ENCODE measurements at regions not wholly inside any gene's neighbourhood (a gene's known extent, or its start where the extent isn't known, plus 50 kb on each side); places are given as distances from the start of the nearest gene placed in this dataset.

- no peaks in the 10 kb centered on the region for H3K9me3 ChIP-seq (ENCODE audit: low read length)
- no peak overlapping the region for H3K27ac ChIP-seq (ENCODE audit: low read depth, low read length, poor library complexity, severe bottlenecking)
- H3K79me2 ChIP-seq (ENCODE audit: insufficient read depth, low read length): no peaks in the 10 kb centered on the region
- H3K27me3 ChIP-seq (ENCODE audit: insufficient read depth, low read length): no peaks in the 10 kb centered on the region
- no peak overlapping the region for H3K9ac ChIP-seq (ENCODE audit: low read length)
- TF ChIP-seq EZH2 (IDR thresholded peaks at IDR 0.05; ENCODE audit: borderline replicate concordance, low read length): no peak
- TF ChIP-seq CTCF (IDR thresholded peaks at IDR 0.05; ENCODE audit: low read length): no peak
- H2AFZ ChIP-seq (ENCODE audit: low read length): no peak overlapping the region
- H3K36me3 ChIP-seq (ENCODE audit: insufficient read depth, low read length): no peaks in the 10 kb centered on the region
- no peaks in the 10 kb centered on the region for H3K4me1 ChIP-seq (ENCODE audit: insufficient read depth, low read length, severe bottlenecking)
- H3F3A ChIP-seq (ENCODE audit: insufficient read depth, low read length): no peaks in the 10 kb centered on the region
- H3K9me2 ChIP-seq (ENCODE audit: low read depth, low read length): no peaks in the 10 kb centered on the region
- H3K4me2 ChIP-seq (ENCODE audit: low read length): no peak overlapping the region
- H3K4me3 ChIP-seq (ENCODE audit: low read depth, low read length, poor library complexity, severe bottlenecking): no peak overlapping the region
- no peaks in the 10 kb centered on the region for H4K20me1 ChIP-seq (ENCODE audit: insufficient read depth, low read length)
Measured at GRCh38 chr2:215835231-215835630, 178.1 kb downstream of the MREG start.

DNA sequence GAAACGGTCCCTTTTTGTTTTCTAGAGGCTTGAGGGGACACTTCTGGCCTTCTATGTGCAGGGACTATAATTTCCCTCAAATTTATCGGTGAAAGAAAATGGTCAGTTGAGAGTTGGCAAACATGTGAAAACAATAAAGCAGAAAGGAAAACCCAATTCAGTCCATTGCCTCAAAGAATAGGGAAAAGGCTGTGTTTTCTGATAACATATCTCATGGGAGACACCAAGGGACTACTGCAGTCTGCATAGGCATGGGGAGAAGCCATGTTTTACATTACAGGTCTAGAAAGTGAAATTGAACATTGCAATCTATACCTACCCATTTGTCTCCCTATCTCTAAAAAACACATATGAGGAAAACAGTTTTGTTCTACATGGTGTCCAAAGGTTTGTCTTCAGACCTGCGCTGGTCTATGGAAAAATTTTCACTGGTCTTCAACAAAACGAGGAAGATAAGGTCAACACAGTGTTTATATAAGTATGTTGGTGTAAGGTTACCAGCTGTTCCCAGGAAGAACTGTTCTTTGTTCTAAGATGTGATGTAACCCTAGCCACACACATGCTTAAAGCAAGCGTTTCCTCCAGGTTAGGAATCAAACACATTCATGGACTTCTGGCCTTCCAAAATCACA is 179.7 kb downstream of the MREG start:
- no peaks in the 10 kb centered on the region for H4K20me1 ChIP-seq (ENCODE audit: insufficient read depth, low read length)
- H3K27me3 ChIP-seq (ENCODE audit: insufficient read depth, low read length): no peaks in the 10 kb centered on the region
- H2AFZ ChIP-seq (ENCODE audit: low read length): no peak overlapping the region
- H3K36me3 ChIP-seq (ENCODE audit: insufficient read depth, low read length): no peaks in the 10 kb centered on the region
- H3K9ac ChIP-seq (ENCODE audit: low read length): no peak overlapping the region
- TF ChIP-seq CTCF (IDR thresholded peaks at IDR 0.05; ENCODE audit: low read length) (no peak), EZH2 (IDR thresholded peaks at IDR 0.05; ENCODE audit: borderline replicate concordance, low read length) (no peak)
- no peaks in the 10 kb centered on the region for H3K9me3 ChIP-seq (ENCODE audit: low read length)
- no peaks in the 10 kb centered on the region for H3F3A ChIP-seq (ENCODE audit: insufficient read depth, low read length)
- H3K27ac ChIP-seq (ENCODE audit: low read depth, low read length, poor library complexity, severe bottlenecking): no peak overlapping the region
- no peaks in the 10 kb centered on the region for H3K79me2 ChIP-seq (ENCODE audit: insufficient read depth, low read length)
- no peak overlapping the region for H3K4me2 ChIP-seq (ENCODE audit: low read length)
- H3K9me2 ChIP-seq (ENCODE audit: low read depth, low read length): no peaks in the 10 kb centered on the region
- no peak overlapping the region for H3K4me3 ChIP-seq (ENCODE audit: low read depth, low read length, poor library complexity, severe bottlenecking)
- H3K4me1 ChIP-seq (ENCODE audit: insufficient read depth, low read length, severe bottlenecking): no peaks in the 10 kb centered on the region

GRCh38 chr2:215832791-215833190 is 180.6 kb downstream of the MREG start:
- no peaks in the 10 kb centered on the region for H4K20me1 ChIP-seq (ENCODE audit: insufficient read depth, low read length)
- TF ChIP-seq CTCF (IDR thresholded peaks at IDR 0.05; ENCODE audit: low read length) (no peak), EZH2 (IDR thresholded peaks at IDR 0.05; ENCODE audit: borderline replicate concordance, low read length) (no peak)
- no peak overlapping the region for H3K4me3 ChIP-seq (ENCODE audit: low read depth, low read length, poor library complexity, severe bottlenecking)
- H3K9ac ChIP-seq (ENCODE audit: low read length): no peak overlapping the region
- H3F3A ChIP-seq (ENCODE audit: insufficient read depth, low read length): no peaks in the 10 kb centered on the region
- H2AFZ ChIP-seq (ENCODE audit: low read length): no peak overlapping the region
- no peak overlapping the region for H3K4me2 ChIP-seq (ENCODE audit: low read length)
- no peaks in the 10 kb centered on the region for H3K4me1 ChIP-seq (ENCODE audit: insufficient read depth, low read length, severe bottlenecking)
- H3K9me3 ChIP-seq (ENCODE audit: low read length): no peaks in the 10 kb centered on the region
- no peaks in the 10 kb centered on the region for H3K9me2 ChIP-seq (ENCODE audit: low read depth, low read length)
- no peaks in the 10 kb centered on the region for H3K36me3 ChIP-seq (ENCODE audit: insufficient read depth, low read length)
- H3K27ac ChIP-seq (ENCODE audit: low read depth, low read length, poor library complexity, severe bottlenecking): no peak overlapping the region
- no peaks in the 10 kb centered on the region for H3K79me2 ChIP-seq (ENCODE audit: insufficient read depth, low read length)
- H3K27me3 ChIP-seq (ENCODE audit: insufficient read depth, low read length): no peaks in the 10 kb centered on the region
